ENCODE measurements at regions not wholly inside any gene's neighbourhood (a gene's known extent, or its start where the extent isn't known, plus 50 kb on each side); places are given as distances from the start of the nearest gene placed in this dataset.

DNA sequence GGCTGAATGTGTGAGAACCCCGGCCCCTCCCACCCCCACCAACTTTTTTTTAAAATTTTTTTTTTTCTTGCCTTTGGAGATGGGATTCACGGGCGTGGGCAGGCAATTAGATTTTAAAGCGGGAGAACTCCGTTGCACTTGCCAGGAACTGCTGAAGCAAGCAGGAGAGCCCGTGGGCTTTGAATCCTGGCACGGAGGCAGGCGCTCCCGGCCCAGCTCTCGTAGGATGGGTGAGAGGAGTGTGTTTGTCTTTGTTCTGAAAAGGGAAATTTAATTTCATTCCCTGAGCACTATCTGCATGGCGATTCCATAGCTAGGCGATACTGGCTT is 54.3 kb upstream of the BOD1 start:
- TF ChIP-seq, protein P1, sequence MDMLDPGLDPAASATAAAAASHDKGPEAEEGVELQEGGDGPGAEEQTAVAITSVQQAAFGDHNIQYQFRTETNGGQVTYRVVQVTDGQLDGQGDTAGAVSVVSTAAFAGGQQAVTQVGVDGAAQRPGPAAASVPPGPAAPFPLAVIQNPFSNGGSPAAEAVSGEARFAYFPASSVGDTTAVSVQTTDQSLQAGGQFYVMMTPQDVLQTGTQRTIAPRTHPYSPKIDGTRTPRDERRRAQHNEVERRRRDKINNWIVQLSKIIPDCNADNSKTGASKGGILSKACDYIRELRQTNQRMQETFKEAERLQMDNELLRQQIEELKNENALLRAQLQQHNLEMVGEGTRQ (IDR thresholded peaks at IDR 0.05; ENCODE audit: low read depth, low read length) = no peak
- TF ChIP-seq, protein P2, sequence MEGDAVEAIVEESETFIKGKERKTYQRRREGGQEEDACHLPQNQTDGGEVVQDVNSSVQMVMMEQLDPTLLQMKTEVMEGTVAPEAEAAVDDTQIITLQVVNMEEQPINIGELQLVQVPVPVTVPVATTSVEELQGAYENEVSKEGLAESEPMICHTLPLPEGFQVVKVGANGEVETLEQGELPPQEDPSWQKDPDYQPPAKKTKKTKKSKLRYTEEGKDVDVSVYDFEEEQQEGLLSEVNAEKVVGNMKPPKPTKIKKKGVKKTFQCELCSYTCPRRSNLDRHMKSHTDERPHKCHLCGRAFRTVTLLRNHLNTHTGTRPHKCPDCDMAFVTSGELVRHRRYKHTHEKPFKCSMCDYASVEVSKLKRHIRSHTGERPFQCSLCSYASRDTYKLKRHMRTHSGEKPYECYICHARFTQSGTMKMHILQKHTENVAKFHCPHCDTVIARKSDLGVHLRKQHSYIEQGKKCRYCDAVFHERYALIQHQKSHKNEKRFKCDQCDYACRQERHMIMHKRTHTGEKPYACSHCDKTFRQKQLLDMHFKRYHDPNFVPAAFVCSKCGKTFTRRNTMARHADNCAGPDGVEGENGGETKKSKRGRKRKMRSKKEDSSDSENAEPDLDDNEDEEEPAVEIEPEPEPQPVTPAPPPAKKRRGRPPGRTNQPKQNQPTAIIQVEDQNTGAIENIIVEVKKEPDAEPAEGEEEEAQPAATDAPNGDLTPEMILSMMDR (conservative IDR thresholded peaks at IDR 0.05; ENCODE audit: low read depth, low read length) = no peak
- no peak for TF ChIP-seq BHLHE40 (IDR thresholded peaks at IDR 0.05; ENCODE audit: low read depth, low read length)
- no peak for TF ChIP-seq SMC3 (IDR thresholded peaks at IDR 0.05; ENCODE audit: low read depth, low read length)
- no peak for TF ChIP-seq CHD1 (IDR thresholded peaks at IDR 0.05; ENCODE audit: low read depth, low read length)
- TF ChIP-seq POLR2A (IDR thresholded peaks at IDR 0.05; ENCODE audit: low read depth, low read length) = no peak
- no peak for TF ChIP-seq FOS (IDR thresholded peaks at IDR 0.05; ENCODE audit: low read depth, low read length)
